ACC112 (cell line): ENCODE measurements at regions not wholly inside any gene's neighbourhood (a gene's known extent, or its start where the extent isn't known, plus 50 kb on each side); places are given as distances from the start of the nearest gene placed in this dataset.
"Not testable (repeated sequence)": the region's sequence is repeated elsewhere in the genome, so short reads cannot be mapped to it uniquely, and the experiment has no call there.

Source experiments
- H2AFZ ChIP-seq: fragments of 200-600 bp; sonication (generic); one replicate; pipeline ENCODE4 v1.6.0; 2017; ENCODE audit warnings: antibody characterized with exemption, low read length; ENCODE audit not compliant: unreplicated experiment
- H3K27ac ChIP-seq: fragments of 200-600 bp; sonication (generic); 2 replicates; pipeline ENCODE4 v1.5.1; 2014; ENCODE audit warnings: low read depth, mild to moderate bottlenecking, antibody characterized with exemption, low read length, moderate library complexity
- H3K27me3 ChIP-seq: fragments of 200-600 bp; sonication (generic); 2 replicates; pipeline ENCODE4 v1.6.1; 2014; ENCODE audit warnings: mild to moderate bottlenecking, antibody characterized with exemption, low read length, moderate library complexity, mixed read lengths; ENCODE audit not compliant: insufficient read depth
- H3K36me3 ChIP-seq: fragments of 200-600 bp; sonication (generic); 2 replicates; pipeline ENCODE4 v1.6.1; 2016; ENCODE audit warnings: mild to moderate bottlenecking, antibody characterized with exemption, low read length, moderate library complexity, mixed read lengths; ENCODE audit not compliant: insufficient read depth
- H3K4me1 ChIP-seq: fragments of 200-600 bp; sonication (generic); one replicate; pipeline ENCODE4 v1.6.1; 2016; ENCODE audit warnings: low read length, mixed read lengths; ENCODE audit not compliant: insufficient read depth, unreplicated experiment, control insufficient read depth
- H3K4me3 ChIP-seq: fragments of 200-600 bp; sonication (generic); 2 replicates; pipeline ENCODE4 v1.5.1; 2014; ENCODE audit warnings: mild to moderate bottlenecking, low read depth, low read length
- H3K79me2 ChIP-seq: fragments of 200-600 bp; sonication (generic); one replicate; pipeline ENCODE4 v1.6.0; 2016; ENCODE audit warnings: low read length; ENCODE audit not compliant: control insufficient read depth, unreplicated experiment, insufficient read depth

- Histone ChIP-seq H3K4me3 (no peak overlapping the region), H3K27me3 (no peaks in the 10 kb centered on the region), H2AFZ (no peak overlapping the region), H3K27ac (no peak overlapping the region), H3K36me3 (no peaks in the 10 kb centered on the region), H3K79me2 (no peaks in the 10 kb centered on the region), H3K4me1 (peaks cover 13% of the 10 kb centered on the region)
Observed at GRCh38 chr2:63721082-63721424, 120.6 kb upstream of the UGP2 start.

GRCh38 chr2:63722284-63722683 is 119.4 kb upstream of the UGP2 start:
- H3K4me3 ChIP-seq, H3K27me3 ChIP-seq, H3K27ac ChIP-seq, H3K36me3 ChIP-seq, H2AFZ ChIP-seq, H3K79me2 ChIP-seq: not testable (repeated sequence)
- peaks cover 13% of the 10 kb centered on the region for H3K4me1 ChIP-seq

- Histone ChIP-seq H3K79me2 (no peaks in the 10 kb centered on the region), H3K4me1 (peaks cover 13% of the 10 kb centered on the region), H3K4me3 (no peak overlapping the region), H3K27ac (peak overlapping the region; percentile 34; the same call in 1 of the 2 replicates), H3K27me3 (no peaks in the 10 kb centered on the region), H3K36me3 (no peaks in the 10 kb centered on the region), H2AFZ (no peak overlapping the region)
Observed at GRCh38 chr2:63723709-63724108, 118.0 kb upstream of the UGP2 start.

GRCh38 chr2:63725212-63725611 is 116.5 kb upstream of the UGP2 start:
- not testable (repeated sequence) for H3K27me3 ChIP-seq, H2AFZ ChIP-seq, H3K36me3 ChIP-seq, H3K27ac ChIP-seq, H3K79me2 ChIP-seq, H3K4me3 ChIP-seq
- H3K4me1 ChIP-seq, result peaks cover 13% of the 10 kb centered on the region

- H3K36me3 ChIP-seq, result no peaks in the 10 kb centered on the region
- H3K4me3 ChIP-seq, result no peak overlapping the region
- peaks cover 2% of the 10 kb centered on the region for H3K4me1 ChIP-seq
- no peaks in the 10 kb centered on the region for H3K27me3 ChIP-seq
- H3K79me2 ChIP-seq, result no peaks in the 10 kb centered on the region
- no peak overlapping the region for H3K27ac ChIP-seq
- no peak overlapping the region for H2AFZ ChIP-seq
Observed at GRCh38 chr2:63729362-63729761, 112.3 kb upstream of the UGP2 start.

- Histone ChIP-seq H3K27ac (no peak overlapping the region), H3K4me3 (no peak overlapping the region), H3K27me3 (no peaks in the 10 kb centered on the region), H2AFZ (no peak overlapping the region), H3K4me1 (peaks cover 2% of the 10 kb centered on the region), H3K79me2 (no peaks in the 10 kb centered on the region), H3K36me3 (no peaks in the 10 kb centered on the region)
Observed at GRCh38 chr2:63729831-63730230, 111.9 kb upstream of the UGP2 start.

- Histone ChIP-seq H2AFZ (no peak overlapping the region), H3K4me1 (peaks cover 39% of the 10 kb centered on the region), H3K36me3 (no peaks in the 10 kb centered on the region), H3K27ac (peak overlapping the region; percentile 75), H3K79me2 (no peaks in the 10 kb centered on the region), H3K27me3 (no peaks in the 10 kb centered on the region), H3K4me3 (no peak overlapping the region)
Observed at GRCh38 chr2:63734510-63734909, 107.2 kb upstream of the UGP2 start.

- H3K4me1 ChIP-seq, result peaks cover 39% of the 10 kb centered on the region
- peak overlapping the region; percentile 92 for H2AFZ ChIP-seq
- H3K27ac ChIP-seq, result peak overlapping the region; percentile 75
- no peaks in the 10 kb centered on the region for H3K79me2 ChIP-seq
- H3K27me3 ChIP-seq, result no peaks in the 10 kb centered on the region
- H3K4me3 ChIP-seq, result peak overlapping the region; percentile 15; the same call in 1 of the 2 replicates
- no peaks in the 10 kb centered on the region for H3K36me3 ChIP-seq
Observed at GRCh38 chr2:63735263-63735662, 106.4 kb upstream of the UGP2 start.

- H3K27me3 ChIP-seq, result no peaks in the 10 kb centered on the region
- no peaks in the 10 kb centered on the region for H3K36me3 ChIP-seq
- no peaks in the 10 kb centered on the region for H3K79me2 ChIP-seq
- no peak overlapping the region for H2AFZ ChIP-seq
- H3K27ac ChIP-seq, result peak overlapping the region; percentile 75
- H3K4me1 ChIP-seq, result peaks cover 43% of the 10 kb centered on the region
- no peak overlapping the region for H3K4me3 ChIP-seq
Observed at GRCh38 chr2:63735931-63736330, 105.8 kb upstream of the UGP2 start.

- H3K4me1 ChIP-seq, result peaks cover 47% of the 10 kb centered on the region
- H3K27ac ChIP-seq, result peak overlapping the region; percentile 75
- H3K36me3 ChIP-seq, result no peaks in the 10 kb centered on the region
- H3K79me2 ChIP-seq, result no peaks in the 10 kb centered on the region
- H3K27me3 ChIP-seq, result no peaks in the 10 kb centered on the region
- no peak overlapping the region for H2AFZ ChIP-seq
- no peak overlapping the region for H3K4me3 ChIP-seq
Observed at GRCh38 chr2:63736354-63736753, 105.3 kb upstream of the UGP2 start.

- Histone ChIP-seq H3K27me3 (no peaks in the 10 kb centered on the region), H3K4me1 (peaks cover 56% of the 10 kb centered on the region), H3K79me2 (no peaks in the 10 kb centered on the region), H2AFZ (peak overlapping the region; percentile 15), H3K4me3 (no peak overlapping the region), H3K36me3 (no peaks in the 10 kb centered on the region), H3K27ac (peak overlapping the region; percentile 75)
Observed at GRCh38 chr2:63737081-63737751, 104.5 kb upstream of the UGP2 start.
